ENCODE measurements at regions not wholly inside any gene's neighbourhood (a gene's known extent, or its start where the extent isn't known, plus 50 kb on each side); places are given as distances from the start of the nearest gene placed in this dataset.

DNA sequence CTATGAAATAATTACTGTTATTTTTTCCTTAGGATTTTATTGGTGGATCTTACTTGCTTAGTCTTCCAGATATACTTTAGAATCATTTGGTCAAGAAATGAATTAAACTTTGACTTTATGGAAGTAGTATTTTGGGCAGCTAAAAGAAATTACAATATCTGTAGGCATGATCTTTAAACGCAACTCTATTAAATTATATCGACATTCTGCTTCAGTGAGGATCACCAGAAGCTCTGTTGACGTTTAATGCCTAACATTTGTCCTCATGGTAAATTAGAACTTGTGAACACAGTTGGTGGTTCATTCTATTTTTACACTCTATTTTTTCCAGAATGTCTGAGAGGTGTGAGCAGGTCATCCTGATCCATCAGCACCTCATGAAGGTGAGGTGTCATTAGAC, 211.6 kb downstream of the TMEM167A start:
- Histone ChIP-seq H3K36me3 (no peaks in the 10 kb centered on the region), H3K9me3 (ENCODE audit: severe bottlenecking) (no peaks in the 10 kb centered on the region), H3K27me3 (ENCODE audit: insufficient read depth, low read depth, severe bottlenecking) (no peaks in the 10 kb centered on the region), H3K4me3 (ENCODE audit: low read depth, low read length) (no peak overlapping the region), H3K27ac (no peak overlapping the region)
- TF ChIP-seq, protein P1, sequence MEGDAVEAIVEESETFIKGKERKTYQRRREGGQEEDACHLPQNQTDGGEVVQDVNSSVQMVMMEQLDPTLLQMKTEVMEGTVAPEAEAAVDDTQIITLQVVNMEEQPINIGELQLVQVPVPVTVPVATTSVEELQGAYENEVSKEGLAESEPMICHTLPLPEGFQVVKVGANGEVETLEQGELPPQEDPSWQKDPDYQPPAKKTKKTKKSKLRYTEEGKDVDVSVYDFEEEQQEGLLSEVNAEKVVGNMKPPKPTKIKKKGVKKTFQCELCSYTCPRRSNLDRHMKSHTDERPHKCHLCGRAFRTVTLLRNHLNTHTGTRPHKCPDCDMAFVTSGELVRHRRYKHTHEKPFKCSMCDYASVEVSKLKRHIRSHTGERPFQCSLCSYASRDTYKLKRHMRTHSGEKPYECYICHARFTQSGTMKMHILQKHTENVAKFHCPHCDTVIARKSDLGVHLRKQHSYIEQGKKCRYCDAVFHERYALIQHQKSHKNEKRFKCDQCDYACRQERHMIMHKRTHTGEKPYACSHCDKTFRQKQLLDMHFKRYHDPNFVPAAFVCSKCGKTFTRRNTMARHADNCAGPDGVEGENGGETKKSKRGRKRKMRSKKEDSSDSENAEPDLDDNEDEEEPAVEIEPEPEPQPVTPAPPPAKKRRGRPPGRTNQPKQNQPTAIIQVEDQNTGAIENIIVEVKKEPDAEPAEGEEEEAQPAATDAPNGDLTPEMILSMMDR (IDR thresholded peaks at IDR 0.05; ENCODE audit: low read depth, low read length), result no peak
- no peak for DNase-seq

DNA sequence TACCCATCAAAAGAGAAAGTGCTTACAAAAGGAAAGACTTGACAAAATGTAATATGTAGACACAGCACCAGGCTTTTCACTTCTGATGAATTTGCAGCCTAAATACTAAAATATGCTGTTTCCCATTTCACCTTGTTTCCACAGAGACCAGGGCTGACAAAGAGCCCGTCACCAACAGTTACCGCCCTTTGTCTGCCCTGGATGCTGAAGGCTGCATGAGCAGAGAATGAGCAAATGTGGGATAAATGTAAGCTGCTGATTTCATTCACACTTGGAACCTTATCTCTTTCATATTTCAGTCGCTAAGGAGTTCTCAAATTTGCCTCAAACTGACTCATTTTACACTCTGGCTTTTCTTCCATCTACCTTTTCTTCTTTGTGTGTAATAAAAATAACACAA, 213.9 kb downstream of the TMEM167A start:
- H3K27me3 ChIP-seq (ENCODE audit: insufficient read depth, low read depth, severe bottlenecking), result no peaks in the 10 kb centered on the region

DNA sequence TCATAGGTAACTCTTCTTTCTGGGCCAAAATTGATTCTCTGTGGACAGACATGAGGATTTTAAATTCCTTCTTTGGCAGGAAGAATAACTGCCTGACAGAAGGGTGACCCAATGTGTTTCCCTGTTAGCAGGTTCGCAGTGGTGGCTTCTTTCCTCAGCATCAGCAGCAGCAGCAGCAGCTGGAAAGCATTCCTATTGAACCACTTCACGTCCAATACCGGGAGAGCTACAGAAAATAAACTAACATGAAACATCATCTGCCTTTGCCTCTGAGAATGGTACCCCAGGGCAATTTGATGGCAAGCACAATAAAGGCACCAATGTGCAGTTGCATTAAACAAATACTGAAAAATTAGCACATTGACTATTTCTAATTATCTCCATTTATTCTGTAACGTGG, 214.5 kb downstream of the TMEM167A start:
- no peak for DNase-seq
- Histone ChIP-seq H3K27ac (no peak overlapping the region), H3K4me3 (ENCODE audit: low read depth, low read length) (no peak overlapping the region), H3K9me3 (ENCODE audit: severe bottlenecking) (no peaks in the 10 kb centered on the region), H3K36me3 (no peaks in the 10 kb centered on the region), H3K27me3 (ENCODE audit: insufficient read depth, low read depth, severe bottlenecking) (no peaks in the 10 kb centered on the region)
- TF ChIP-seq, protein P1 (IDR thresholded peaks at IDR 0.05; ENCODE audit: low read depth, low read length), result no peak

More for the DNA sequence above, 213.9 kb downstream of the TMEM167A start:
- TF ChIP-seq, protein P1 (IDR thresholded peaks at IDR 0.05; ENCODE audit: low read depth, low read length), result no peak
- Histone ChIP-seq H3K4me3 (ENCODE audit: low read depth, low read length) (no peak overlapping the region), H3K9me3 (ENCODE audit: severe bottlenecking) (no peaks in the 10 kb centered on the region), H3K36me3 (no peaks in the 10 kb centered on the region), H3K27ac (no peak overlapping the region)
- DNase-seq, result no peak

DNA sequence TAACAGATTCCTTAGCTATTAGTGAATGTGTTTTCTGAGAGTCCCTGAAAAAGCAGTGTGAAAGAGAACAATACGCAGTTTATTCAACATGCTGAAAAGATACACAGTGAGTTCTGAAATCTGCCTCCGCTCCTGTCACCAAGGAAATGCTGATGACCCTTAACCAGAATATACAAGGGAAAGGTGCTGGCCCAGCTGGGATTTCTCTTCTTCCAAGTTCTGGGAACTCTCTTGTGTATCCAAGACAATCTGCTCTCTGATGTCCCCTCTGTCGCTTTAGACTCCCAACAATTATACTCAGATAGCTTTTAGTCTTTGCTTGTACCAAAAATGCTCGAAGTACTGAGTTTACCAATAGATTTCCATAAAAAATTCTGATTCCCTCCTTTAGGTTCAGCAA, 214.9 kb downstream of the TMEM167A start:
- Histone ChIP-seq H3K27me3 (ENCODE audit: insufficient read depth, low read depth, severe bottlenecking) (no peaks in the 10 kb centered on the region), H3K27ac (no peak overlapping the region), H3K9me3 (ENCODE audit: severe bottlenecking) (no peaks in the 10 kb centered on the region), H3K36me3 (no peaks in the 10 kb centered on the region), H3K4me3 (ENCODE audit: low read depth, low read length) (no peak overlapping the region)
- TF ChIP-seq, protein P1 (IDR thresholded peaks at IDR 0.05; ENCODE audit: low read depth, low read length), result no peak
- no peak for DNase-seq

DNA sequence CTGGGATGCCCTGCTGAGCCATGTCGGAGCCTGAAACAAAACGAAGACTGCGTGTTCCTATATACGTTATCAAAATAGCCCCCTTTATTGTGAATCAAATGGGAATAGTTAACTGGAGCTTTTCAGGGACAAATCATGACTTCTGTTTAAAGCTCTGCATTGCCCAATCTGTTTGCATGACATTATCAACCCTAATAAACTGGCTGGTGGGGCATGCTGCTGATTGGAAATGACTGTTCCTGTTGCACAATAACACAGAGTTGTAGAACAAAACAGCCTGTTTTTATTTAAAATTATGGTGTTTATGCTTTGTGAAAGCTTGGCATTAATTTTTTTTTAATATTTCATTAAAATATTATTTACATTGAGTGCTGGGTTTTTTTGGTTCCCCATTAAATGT, 215.5 kb downstream of the TMEM167A start:
- no peak for DNase-seq
- Histone ChIP-seq H3K27ac (no peak overlapping the region), H3K27me3 (ENCODE audit: insufficient read depth, low read depth, severe bottlenecking) (no peaks in the 10 kb centered on the region), H3K36me3 (no peaks in the 10 kb centered on the region), H3K9me3 (ENCODE audit: severe bottlenecking) (no peaks in the 10 kb centered on the region), H3K4me3 (ENCODE audit: low read depth, low read length) (no peak overlapping the region)
- TF ChIP-seq, protein P1 (IDR thresholded peaks at IDR 0.05; ENCODE audit: low read depth, low read length), result no peak

DNA sequence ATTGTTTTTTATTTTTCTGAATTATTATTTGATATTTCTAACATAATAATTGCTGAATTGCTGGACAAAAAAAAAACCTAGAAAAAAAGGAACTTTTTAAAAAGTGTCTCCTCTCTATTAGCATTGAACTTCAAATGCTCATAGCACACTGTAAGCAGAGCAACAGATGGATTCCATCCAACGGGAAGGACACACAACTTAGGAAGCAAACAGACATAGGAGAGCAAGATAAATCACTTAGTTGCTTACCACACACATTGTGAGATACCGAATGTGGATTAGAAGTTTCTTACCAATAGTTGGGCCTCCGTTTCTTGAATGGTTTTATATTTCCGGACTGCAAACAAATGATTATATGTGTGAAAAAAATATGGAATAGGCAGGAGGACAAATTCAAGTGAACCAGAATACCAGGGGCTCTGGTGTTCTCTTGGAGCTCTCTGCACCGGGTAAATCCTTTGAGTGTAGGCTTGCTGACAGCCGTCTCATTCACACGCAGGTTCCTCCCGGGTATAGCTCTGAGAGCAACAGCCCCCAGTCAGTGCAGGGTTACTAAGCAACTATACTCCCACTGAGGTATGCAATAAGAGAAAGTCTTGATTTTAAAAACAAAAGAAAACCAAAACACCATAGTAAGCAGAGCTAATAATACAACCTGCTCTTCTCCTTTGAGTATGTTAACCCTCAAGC, 217.6 kb downstream of the TMEM167A start:
- no peaks in the 10 kb centered on the region for H3K27me3 ChIP-seq (ENCODE audit: insufficient read depth, low read depth, severe bottlenecking)
- no peaks in the 10 kb centered on the region for H3K36me3 ChIP-seq
- no peak for DNase-seq
- no peak overlapping the region for H3K27ac ChIP-seq
- no peak overlapping the region for H3K4me3 ChIP-seq (ENCODE audit: low read depth, low read length)
- H3K9me3 ChIP-seq (ENCODE audit: severe bottlenecking), result no peaks in the 10 kb centered on the region
- TF ChIP-seq, protein P1 (IDR thresholded peaks at IDR 0.05; ENCODE audit: low read depth, low read length), result no peak

Measured in WERI-Rb-1 (cell line).